GM12878 (cell line): ENCODE measurements at regions not wholly inside any gene's neighbourhood (a gene's known extent, or its start where the extent isn't known, plus 50 kb on each side); places are given as distances from the start of the nearest gene placed in this dataset.

Source experiments
- ATAC-seq: fragments of 200-7000 bp; cut with Tn5 transposase; 3 replicates; pipeline ENCODE4 v1.9.1; 2020; ENCODE audit warnings: mild to moderate bottlenecking, moderate library complexity
- BruUV-seq: library from RNA; stranded (reverse); fragments of 400-500 nt; replicated peaks from 2 replicates; lab custom pipeline; 2021; lab: Mats Ljungman, UMichigan
- CTCF ChIA-PET: fragments of 300-600 bp; sonication (Branson Sonifier 250); formaldehyde crosslinking; extraction: SDS; loops from one replicate; lab custom pipeline; 2021; ENCODE audit warnings: inconsistent platforms; lab: Yijun Ruan, JAX
- POLR2A ChIA-PET: fragments of 350-600 bp; formaldehyde crosslinking; extraction: SDS; loops from one replicate; lab custom pipeline; 2021; ENCODE audit warnings: inconsistent platforms; lab: Charles Lee
- RAD21 ChIA-PET: fragments of 300-600 bp; sonication (Branson Sonifier 250); formaldehyde crosslinking; loops from one replicate; lab custom pipeline; 2023; ENCODE audit warnings: antibody characterized with exemption; ENCODE audit not compliant: unreplicated experiment; lab: Charles Lee
- SMC1A ChIA-PET: fragments of 300-600 bp; sonication (Branson Sonifier 250); formaldehyde crosslinking; loops from one replicate; lab custom pipeline; 2023; ENCODE audit not compliant: unreplicated experiment, uncharacterized antibody; lab: Charles Lee
- DNase-seq: peaks from one replicate; pipeline ENCODE4 v3.0.0-alpha.2; 2011; ENCODE audit warnings: low read depth, low spot score
- FAIRE-seq: peaks from 3 replicates; lab custom pipeline; 2011; peaks lifted over from hg19 to GRCh38; lab: Jason Lieb, UNC
- H2AFZ ChIP-seq: 2 replicates; pipeline ENCODE4 v1.6.0; 2011; ENCODE audit warnings: low read depth, low read length, control low read depth; ENCODE audit not compliant: control insufficient read depth
- H3K27ac ChIP-seq: 2 replicates; pipeline ENCODE4 v1.5.1; 2011; ENCODE audit warnings: control low read depth; ENCODE audit not compliant: control insufficient read depth, insufficient read depth
- H3K27me3 ChIP-seq, 2 experiments: replicated peaks in 1 of 2; 2 replicates each; pipeline versions ENCODE4 v1.6.0 to v1.6.1; 2011; ENCODE audit warnings: low read length in 1 of 2; ENCODE audit not compliant: control insufficient read depth in 2 of 2, insufficient read depth in 2 of 2
- H3K36me3 ChIP-seq, 2 experiments: 2 replicates each; pipeline ENCODE4 v1.5.1; 2011; ENCODE audit warnings: low read length in 1 of 2; ENCODE audit not compliant: control insufficient read depth in 2 of 2, insufficient read depth in 2 of 2
- H3K4me1 ChIP-seq: 2 replicates; pipeline ENCODE4 v1.6.1; 2011; ENCODE audit warnings: mild to moderate bottlenecking, low read length, moderate library complexity, mixed read lengths; ENCODE audit not compliant: control insufficient read depth, insufficient read depth
- H3K4me2 ChIP-seq: 2 replicates; pipeline ENCODE4 v1.6.0; 2011; ENCODE audit warnings: control low read depth; ENCODE audit not compliant: control insufficient read depth, insufficient read depth
- H3K4me3 ChIP-seq: fragments of 200-600 bp; sonication (generic); 2 replicates; pipeline ENCODE4 v1.5.1; 2016
- H3K79me2 ChIP-seq: 2 replicates; pipeline ENCODE4 v1.6.0; 2011; ENCODE audit warnings: low read length; ENCODE audit not compliant: control insufficient read depth, insufficient read depth
- H3K9ac ChIP-seq: 2 replicates; pipeline ENCODE4 v1.8.0; 2011; ENCODE audit warnings: low read length, control low read depth, mixed read lengths; ENCODE audit not compliant: control insufficient read depth, insufficient read depth
- H3K9me3 ChIP-seq: replicated peaks from 3 replicates; pipeline ENCODE4 v1.5.1; 2011; ENCODE audit warnings: mild to moderate bottlenecking, low read length; ENCODE audit not compliant: control insufficient read depth, insufficient read depth
- H4K20me1 ChIP-seq: 2 replicates; pipeline ENCODE4 v1.6.0; 2011; ENCODE audit not compliant: control insufficient read depth, insufficient read depth
- ATF7 ChIP-seq: fragments of 450-650 bp; IDR thresholded peaks from 2 replicates; pipeline ENCODE4 v1.6.1; 2016; ENCODE audit warnings: low read depth, mild to moderate bottlenecking
- BCL11A ChIP-seq: IDR thresholded peaks from 2 replicates; pipeline ENCODE4 v1.6.1; 2011; ENCODE audit warnings: low read depth, low read length
- BHLHE40 ChIP-seq, 2 experiments: fragments of 450-650 bp in 1 of 2; IDR thresholded peaks; 2 replicates each; pipeline ENCODE4 v1.6.1; 2011 to 2017; ENCODE audit warnings: low read depth in 2 of 2, borderline replicate concordance in 1 of 2, improper control_type of control experiment in 1 of 2, low read length in 1 of 2, mild to moderate bottlenecking in 1 of 2
- BMI1 ChIP-seq: fragments of 450-650 bp; IDR thresholded peaks from 2 replicates; pipeline ENCODE4 v1.6.1; 2016; ENCODE audit warnings: mild to moderate bottlenecking, moderate library complexity, borderline replicate concordance
- CBFB ChIP-seq: IDR thresholded peaks from 2 replicates; pipeline ENCODE4 v1.6.1; 2016; ENCODE audit warnings: antibody characterized with exemption, low read depth
- CHD2 ChIP-seq: IDR thresholded peaks from 2 replicates; pipeline ENCODE4 v1.6.1; 2011; ENCODE audit warnings: low read depth, low read length, improper control_type of control experiment, borderline replicate concordance
- GATAD2B ChIP-seq: fragments of 450-650 bp; conservative IDR thresholded peaks from 2 replicates; pipeline ENCODE4 v1.6.1; 2017; ENCODE audit warnings: low read depth, mild to moderate bottlenecking, moderate library complexity
- IKZF2 ChIP-seq, 2 experiments: fragments of 450-650 bp; IDR thresholded peaks; 2 replicates each; pipeline ENCODE4 v1.6.1; 2017; ENCODE audit warnings: mild to moderate bottlenecking in 2 of 2, moderate library complexity in 2 of 2
- JUNB ChIP-seq: IDR thresholded peaks from 2 replicates; pipeline ENCODE4 v1.6.1; 2016; ENCODE audit warnings: antibody characterized with exemption, mild to moderate bottlenecking
- MTA2 ChIP-seq: fragments of 450-650 bp; IDR thresholded peaks from 2 replicates; pipeline ENCODE4 v1.6.1; 2016; ENCODE audit warnings: low read depth, mild to moderate bottlenecking, moderate library complexity
- MTA3 ChIP-seq: IDR thresholded peaks from 2 replicates; pipeline ENCODE4 v1.6.1; 2012; ENCODE audit warnings: low read length, inconsistent platforms, borderline replicate concordance
- RFX5 ChIP-seq: IDR thresholded peaks from 2 replicates; pipeline ENCODE4 v1.6.1; 2011; ENCODE audit warnings: low read depth, low read length, improper control_type of control experiment
- RUNX3 ChIP-seq: IDR thresholded peaks from 2 replicates; pipeline ENCODE4 v1.6.1; 2012; ENCODE audit warnings: low read length, inconsistent platforms
- SMC3 ChIP-seq: IDR thresholded peaks from 2 replicates; pipeline ENCODE4 v1.6.1; 2011; ENCODE audit warnings: low read length, improper control_type of control experiment, borderline replicate concordance
- SP1 ChIP-seq: IDR thresholded peaks from one replicate; pipeline ENCODE4 v1.6.1; 2011; ENCODE audit warnings: low read depth, low read length
- SREBF1 ChIP-seq: IDR thresholded peaks from 2 replicates; pipeline ENCODE4 v1.6.1; 2012; ENCODE audit warnings: mild to moderate bottlenecking, low read length
- SRF ChIP-seq, 2 experiments: IDR thresholded peaks; 2 replicates each; pipeline ENCODE4 v1.6.1; 2011; ENCODE audit warnings: low read depth in 2 of 2, low read length in 2 of 2, mild to moderate bottlenecking in 1 of 2, moderate library complexity in 1 of 2
- STAT3 ChIP-seq: IDR thresholded peaks from 2 replicates; pipeline ENCODE4 v1.6.1; 2011; ENCODE audit warnings: low read depth, low read length, improper control_type of control experiment
- TCF3 ChIP-seq: IDR thresholded peaks from 2 replicates; pipeline ENCODE4 v1.6.1; 2012; ENCODE audit warnings: low read depth, mild to moderate bottlenecking, low read length, borderline replicate concordance; ENCODE audit not compliant: insufficient read depth
- WRNIP1 ChIP-seq: IDR thresholded peaks from 2 replicates; pipeline ENCODE4 v1.6.1; 2011; ENCODE audit warnings: low read depth, low read length, improper control_type of control experiment, borderline replicate concordance
- ZZZ3 ChIP-seq: IDR thresholded peaks from 2 replicates; pipeline ENCODE4 v1.6.1; 2011; ENCODE audit warnings: low read depth; ENCODE audit not compliant: control insufficient read depth, insufficient read length
- WGBS: methylation state at CpG from one replicate; pipeline ENCODE4 v1.1.6; 2016; ENCODE audit warnings: low lambda C conversion rate; ENCODE audit not compliant: insufficient replicate concordance, insufficient coverage; ENCODE audit errors: missing lambda C conversion rate; 5-methylcytosine and 5-hydroxymethylcytosine counted together
- in situ Hi-C: fragments of 300-500 bp; cut with MboI; formaldehyde crosslinking; loops from 9 replicates; pipeline ENCODE4 v1.14.3; 2018; ENCODE audit warnings: mixed read lengths
- intact Hi-C: fragments of 100-400 bp; cut with micrococcal nuclease; formaldehyde crosslinking; loops from one replicate; pipeline ENCODE4 v1.14.2; 2022; ENCODE audit not compliant: unreplicated experiment
- TF ChIP-seq, protein P1 (sequence below): fragments of 150-350 bp; IDR thresholded peaks from 2 replicates; pipeline ENCODE4 v1.6.1; 2014; ENCODE audit warnings: mild to moderate bottlenecking, low read depth, low read length

DNA sequence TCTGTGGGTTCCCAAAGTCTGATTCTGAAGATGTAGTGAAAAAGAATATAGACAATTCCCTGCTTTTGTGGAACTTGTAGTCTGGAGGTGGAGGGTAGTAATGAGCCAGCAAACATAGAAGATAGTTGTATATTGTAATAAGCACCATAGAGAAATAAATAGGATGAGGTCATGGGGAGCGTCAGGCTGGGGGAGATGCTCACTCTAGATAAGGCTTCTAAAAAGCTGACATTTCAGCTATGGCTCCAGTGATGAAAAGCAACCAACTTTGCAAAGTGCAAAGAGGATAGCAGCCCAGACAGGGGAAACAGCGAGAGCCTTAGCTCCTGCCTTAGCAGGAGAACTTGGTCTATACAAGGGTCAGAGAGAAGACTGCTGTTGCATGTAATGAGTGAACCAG is 98.0 kb upstream of the RALGPS2 start (continued):
- TF ChIP-seq, protein P1, sequence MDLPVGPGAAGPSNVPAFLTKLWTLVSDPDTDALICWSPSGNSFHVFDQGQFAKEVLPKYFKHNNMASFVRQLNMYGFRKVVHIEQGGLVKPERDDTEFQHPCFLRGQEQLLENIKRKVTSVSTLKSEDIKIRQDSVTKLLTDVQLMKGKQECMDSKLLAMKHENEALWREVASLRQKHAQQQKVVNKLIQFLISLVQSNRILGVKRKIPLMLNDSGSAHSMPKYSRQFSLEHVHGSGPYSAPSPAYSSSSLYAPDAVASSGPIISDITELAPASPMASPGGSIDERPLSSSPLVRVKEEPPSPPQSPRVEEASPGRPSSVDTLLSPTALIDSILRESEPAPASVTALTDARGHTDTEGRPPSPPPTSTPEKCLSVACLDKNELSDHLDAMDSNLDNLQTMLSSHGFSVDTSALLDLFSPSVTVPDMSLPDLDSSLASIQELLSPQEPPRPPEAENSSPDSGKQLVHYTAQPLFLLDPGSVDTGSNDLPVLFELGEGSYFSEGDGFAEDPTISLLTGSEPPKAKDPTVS, result no peak
- TF ChIP-seq ZZZ3 (no peak), STAT3 (no peak), SREBF1 (no peak), JUNB (no peak), CBFB (no peak), SMC3 (no peak), WRNIP1 (no peak), MTA3 (no peak)
- TF ChIP-seq, all 136 proteins: peak for 0

DNA sequence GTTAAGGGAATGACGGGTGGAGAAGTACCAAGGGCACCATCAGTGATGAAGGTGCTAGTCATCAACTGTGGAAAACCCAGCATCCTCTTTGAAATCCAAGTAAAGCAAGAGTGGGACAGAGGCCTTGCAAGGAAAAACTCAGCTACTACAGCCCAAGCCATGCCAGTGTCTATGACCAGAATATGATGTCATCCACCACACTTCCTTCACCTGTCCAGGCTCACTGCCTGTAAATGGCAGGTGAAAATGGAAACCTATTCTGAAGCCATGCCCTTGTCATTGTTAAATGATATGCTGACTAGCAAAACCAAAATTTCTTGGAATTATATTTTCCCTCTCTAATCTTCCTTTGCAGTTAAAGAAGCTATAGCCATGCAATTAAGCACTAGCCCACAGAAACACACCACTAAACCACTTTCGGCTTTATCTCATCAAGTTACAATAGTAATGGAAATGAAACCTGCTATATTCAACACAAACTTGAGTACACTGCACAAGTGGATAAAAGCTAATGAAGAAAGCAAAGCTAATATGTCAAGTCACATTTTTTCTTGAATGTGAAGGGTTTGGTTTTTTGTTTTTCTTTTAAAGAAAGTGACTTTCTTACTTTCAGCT is 96.3 kb upstream of the RALGPS2 start:
- CTCF ChIA-PET, result interaction anchor here (0.6 to 1.1 kb wide), 3 partner anchors 23 to 85 kb away, joined by 3 read pairs; no protein-coding TSS in a partner anchor
- H3K36me3 ChIP-seq, result no peaks in the 10 kb centered on the region
- in situ Hi-C loops (no loop called here), intact Hi-C loops (no loop called here)
- ATAC-seq (peak; percentile 88), FAIRE-seq (no peak), DNase-seq (no peak)
- no peak overlapping the region for H3K4me3 ChIP-seq
- RAD21 ChIA-PET, result interaction anchor here (0.7 to 1.0 kb wide), 3 partner anchors 31 to 86 kb away, joined by 3 to 4 read pairs (median 3); no protein-coding TSS in a partner anchor
- no peak overlapping the region for H2AFZ ChIP-seq
- H3K4me2 ChIP-seq, result no peak overlapping the region
- no peak overlapping the region for H3K27ac ChIP-seq
- H3K4me1 ChIP-seq, result no peaks in the 10 kb centered on the region
- no peak overlapping the region for H3K9ac ChIP-seq
- no TSS peak for BruUV-seq
- H3K27me3 ChIP-seq, result no peaks in the 10 kb centered on the region
- no peaks in the 10 kb centered on the region for H4K20me1 ChIP-seq
- H3K79me2 ChIP-seq, result no peaks in the 10 kb centered on the region
- no peaks in the 10 kb centered on the region for H3K9me3 ChIP-seq
- POLR2A ChIA-PET, result no interaction called here
- WGBS, result 95% methylated on average over 2 of the region's 2 CpGs
- SMC1A ChIA-PET, result interaction anchor here (0.7 to 1.4 kb wide), 8 partner anchors 9 to 125 kb away, joined by 3 to 6 read pairs (median 3); no protein-coding TSS in a partner anchor
- TF ChIP-seq GATAD2B (no peak), ATF7 (peak; percentile 73), IKZF2 (IDR thresholded peaks at IDR 0.05) (peak in 1 of 2 experiments; percentile 46; a peak in 1 of 4 replicates), BHLHE40 (IDR thresholded peaks at IDR 0.05; ENCODE audit: borderline replicate concordance in 1 of 2, low read depth in 2 of 2, low read length in 1 of 2) (no peak), SP1 (no peak), BMI1 (no peak), BCL11A (no peak), SRF (IDR thresholded peaks at IDR 0.05; ENCODE audit: low read depth in 2 of 2, low read length in 2 of 2) (no peak), RUNX3 (peak; percentile 26; the same call in 1 of the 2 replicates), MTA2 (peak; percentile 77; the same call in 1 of the 2 replicates), CHD2 (no peak), RFX5 (no peak), TCF3 (no peak)
